ENCODE measurements at regions not wholly inside any gene's neighbourhood (a gene's known extent, or its start where the extent isn't known, plus 50 kb on each side); places are given as distances from the start of the nearest gene placed in this dataset.

GRCh38 chr5:129163810-129164378, 69.3 kb downstream of the ISOC1 start:
- DNase-seq (ENCODE audit: low spot score in 2 of 2), result no peak
- no peaks in the 10 kb centered on the region for H3K36me3 ChIP-seq (replicated peaks)
- no peaks in the 10 kb centered on the region for H3K9me3 ChIP-seq
- in situ Hi-C loops (cut with MboI; ENCODE audit: low sequenced_read_pairs), result no loop called here
- H3K4me3 ChIP-seq, result no peak overlapping the region
- no peaks in the 10 kb centered on the region for H3K27me3 ChIP-seq (ENCODE audit: low read depth)
- H3K4me1 ChIP-seq, result no peaks in the 10 kb centered on the region

GRCh38 chr5:129170050-129170449, 75.5 kb downstream of the ISOC1 start:
- Histone ChIP-seq H3K9me3 (no peaks in the 10 kb centered on the region), H3K4me3 (no peak overlapping the region), H3K27me3 (ENCODE audit: low read depth) (no peaks in the 10 kb centered on the region), H3K4me1 (no peaks in the 10 kb centered on the region), H3K36me3 (replicated peaks) (no peaks in the 10 kb centered on the region)
- in situ Hi-C loops (cut with MboI; ENCODE audit: low sequenced_read_pairs), result no loop called here
- no peak for DNase-seq (ENCODE audit: low spot score in 2 of 2)

- Histone ChIP-seq H3K4me1 (no peaks in the 10 kb centered on the region), H3K4me3 (no peak overlapping the region), H3K27me3 (ENCODE audit: low read depth) (no peaks in the 10 kb centered on the region), H3K9me3 (no peaks in the 10 kb centered on the region), H3K36me3 (replicated peaks) (no peaks in the 10 kb centered on the region)
- no peak for DNase-seq (ENCODE audit: low spot score in 2 of 2)
- in situ Hi-C loops (cut with MboI; ENCODE audit: low sequenced_read_pairs), result no loop called here
Measured at GRCh38 chr5:129171194-129171944, 76.8 kb downstream of the ISOC1 start.

GRCh38 chr5:129172580-129172979, 78.0 kb downstream of the ISOC1 start:
- no peak for DNase-seq (ENCODE audit: low spot score in 2 of 2)
- H3K27me3 ChIP-seq (ENCODE audit: low read depth), result no peaks in the 10 kb centered on the region
- H3K4me1 ChIP-seq, result no peaks in the 10 kb centered on the region
- H3K36me3 ChIP-seq (replicated peaks), result no peaks in the 10 kb centered on the region
- no peak overlapping the region for H3K4me3 ChIP-seq
- H3K9me3 ChIP-seq, result no peaks in the 10 kb centered on the region
- in situ Hi-C loops (cut with MboI; ENCODE audit: low sequenced_read_pairs), result no loop called here

GRCh38 chr5:129173771-129174170, 79.2 kb downstream of the ISOC1 start:
- Histone ChIP-seq H3K9me3 (no peaks in the 10 kb centered on the region), H3K36me3 (replicated peaks) (no peaks in the 10 kb centered on the region), H3K4me1 (no peaks in the 10 kb centered on the region), H3K4me3 (no peak overlapping the region), H3K27me3 (ENCODE audit: low read depth) (no peaks in the 10 kb centered on the region)
- in situ Hi-C loops (cut with MboI; ENCODE audit: low sequenced_read_pairs), result no loop called here
- DNase-seq (ENCODE audit: low spot score in 2 of 2), result no peak

- H3K4me1 ChIP-seq, result no peaks in the 10 kb centered on the region
- H3K27me3 ChIP-seq (ENCODE audit: low read depth), result no peaks in the 10 kb centered on the region
- H3K4me3 ChIP-seq, result no peak overlapping the region
- no peak for DNase-seq (ENCODE audit: low spot score in 2 of 2)
- no peaks in the 10 kb centered on the region for H3K9me3 ChIP-seq
- in situ Hi-C loops (cut with MboI; ENCODE audit: low sequenced_read_pairs), result no loop called here
- no peaks in the 10 kb centered on the region for H3K36me3 ChIP-seq (replicated peaks)
Measured at GRCh38 chr5:129174480-129174879, 79.9 kb downstream of the ISOC1 start.

- H3K4me3 ChIP-seq, result no peak overlapping the region
- DNase-seq (ENCODE audit: low spot score in 2 of 2), result no peak
- no peaks in the 10 kb centered on the region for H3K36me3 ChIP-seq (replicated peaks)
- no peaks in the 10 kb centered on the region for H3K9me3 ChIP-seq
- in situ Hi-C loops (cut with MboI; ENCODE audit: low sequenced_read_pairs), result no loop called here
- no peaks in the 10 kb centered on the region for H3K27me3 ChIP-seq (ENCODE audit: low read depth)
- H3K4me1 ChIP-seq, result no peaks in the 10 kb centered on the region
Measured at GRCh38 chr5:129177451-129177850, 82.9 kb downstream of the ISOC1 start.

GRCh38 chr5:129199308-129199707, 104.8 kb downstream of the ISOC1 start:
- DNase-seq (ENCODE audit: low spot score in 2 of 2), result no peak
- no peaks in the 10 kb centered on the region for H3K36me3 ChIP-seq (replicated peaks)
- in situ Hi-C loops (cut with MboI; ENCODE audit: low sequenced_read_pairs), result no loop called here
- H3K9me3 ChIP-seq, result no peaks in the 10 kb centered on the region
- H3K4me1 ChIP-seq, result no peaks in the 10 kb centered on the region
- H3K4me3 ChIP-seq, result no peak overlapping the region
- no peaks in the 10 kb centered on the region for H3K27me3 ChIP-seq (ENCODE audit: low read depth)

- in situ Hi-C loops (cut with MboI; ENCODE audit: low sequenced_read_pairs), result no loop called here
- Histone ChIP-seq H3K9me3 (no peaks in the 10 kb centered on the region), H3K4me1 (no peaks in the 10 kb centered on the region), H3K27me3 (ENCODE audit: low read depth) (no peaks in the 10 kb centered on the region), H3K36me3 (replicated peaks) (no peaks in the 10 kb centered on the region), H3K4me3 (no peak overlapping the region)
- DNase-seq (ENCODE audit: low spot score in 2 of 2), result no peak
Measured at GRCh38 chr5:129204525-129204924, 110.0 kb downstream of the ISOC1 start.

GRCh38 chr5:129216001-129216400, 121.5 kb downstream of the ISOC1 start:
- H3K4me1 ChIP-seq, result no peaks in the 10 kb centered on the region
- H3K4me3 ChIP-seq, result no peak overlapping the region
- in situ Hi-C loops (cut with MboI; ENCODE audit: low sequenced_read_pairs), result no loop called here
- H3K27me3 ChIP-seq (ENCODE audit: low read depth), result peaks cover 11% of the 10 kb centered on the region
- DNase-seq (ENCODE audit: low spot score in 2 of 2), result no peak
- no peaks in the 10 kb centered on the region for H3K36me3 ChIP-seq (replicated peaks)
- H3K9me3 ChIP-seq, result no peaks in the 10 kb centered on the region

- in situ Hi-C loops (cut with MboI; ENCODE audit: low sequenced_read_pairs), result no loop called here
- H3K4me1 ChIP-seq, result no peaks in the 10 kb centered on the region
Measured at GRCh38 chr5:129217179-129217578, 122.6 kb downstream of the ISOC1 start.

GRCh38 chr5:129223178-129223577, 128.6 kb downstream of the ISOC1 start:
- Histone ChIP-seq H3K9me3 (no peaks in the 10 kb centered on the region), H3K36me3 (replicated peaks) (no peaks in the 10 kb centered on the region), H3K27me3 (ENCODE audit: low read depth) (peaks cover 4% of the 10 kb centered on the region; the same call in 1 of the 2 replicates), H3K4me3 (no peak overlapping the region), H3K4me1 (no peaks in the 10 kb centered on the region)
- in situ Hi-C loops (cut with MboI; ENCODE audit: low sequenced_read_pairs), result no loop called here
- DNase-seq (ENCODE audit: low spot score in 2 of 2), result no peak

More at GRCh38 chr5:129217179-129217578, 122.6 kb downstream of the ISOC1 start:
- no peak for DNase-seq (ENCODE audit: low spot score in 2 of 2)
- Histone ChIP-seq H3K27me3 (ENCODE audit: low read depth) (peaks cover 11% of the 10 kb centered on the region), H3K9me3 (no peaks in the 10 kb centered on the region), H3K36me3 (replicated peaks) (no peaks in the 10 kb centered on the region), H3K4me3 (no peak overlapping the region)

GRCh38 chr5:129228577-129228976, 134.0 kb downstream of the ISOC1 start:
- DNase-seq (ENCODE audit: low spot score in 2 of 2), result no peak
- in situ Hi-C loops (cut with MboI; ENCODE audit: low sequenced_read_pairs), result no loop called here
- Histone ChIP-seq H3K9me3 (no peaks in the 10 kb centered on the region), H3K4me3 (no peak overlapping the region), H3K27me3 (ENCODE audit: low read depth) (0 out of 2 replicates have a peak, but pooled peaks cover 2% of the 10 kb centered on the region), H3K4me1 (no peaks in the 10 kb centered on the region), H3K36me3 (replicated peaks) (no peaks in the 10 kb centered on the region)

- DNase-seq (ENCODE audit: low spot score in 2 of 2), result no peak
- H3K9me3 ChIP-seq, result no peaks in the 10 kb centered on the region
- H3K4me3 ChIP-seq, result no peak overlapping the region
- H3K36me3 ChIP-seq (replicated peaks), result no peaks in the 10 kb centered on the region
- in situ Hi-C loops (cut with MboI; ENCODE audit: low sequenced_read_pairs), result no loop called here
- H3K4me1 ChIP-seq, result no peaks in the 10 kb centered on the region
- peaks cover 8% of the 10 kb centered on the region; the same call in 1 of the 2 replicates for H3K27me3 ChIP-seq (ENCODE audit: low read depth)
Measured at GRCh38 chr5:129241755-129242154, 147.2 kb downstream of the ISOC1 start.
